BE2C (cell line): ENCODE measurements at regions not wholly inside any gene's neighbourhood (a gene's known extent, or its start where the extent isn't known, plus 50 kb on each side); places are given as distances from the start of the nearest gene placed in this dataset.

Source experiments
- DNase-seq: peaks from one replicate; pipeline ENCODE4 v3.0.0-alpha.2; 2020
- H3K27me3 ChIP-seq: fragments of 250-450 bp; sonication (Bioruptor Pico); 2 replicates; pipeline ENCODE4 v1.5.1; 2020; ENCODE audit warnings: mild to moderate bottlenecking
- H3K36me3 ChIP-seq: fragments of 250-450 bp; sonication (Bioruptor Pico); 2 replicates; pipeline ENCODE4 v1.5.1; 2020; ENCODE audit warnings: mild to moderate bottlenecking
- H3K4me1 ChIP-seq: fragments of 250-450 bp; sonication (Bioruptor Pico); 2 replicates; pipeline ENCODE4 v1.5.1; 2020
- H3K4me3 ChIP-seq: 2 replicates; pipeline ENCODE4 v1.5.1; 2011; ENCODE audit warnings: low read depth, low read length
- H3K9me3 ChIP-seq: fragments of 250-450 bp; sonication (Bioruptor Pico); 2 replicates; pipeline ENCODE4 v1.5.1; 2020
- CTCF ChIP-seq: IDR thresholded peaks from 2 replicates; pipeline ENCODE4 v1.5.1; 2012; ENCODE audit warnings: mild to moderate bottlenecking, low read depth, low read length

- TF ChIP-seq CTCF = no peak
- no peaks in the 10 kb centered on the region for H3K36me3 ChIP-seq
- H3K4me3 ChIP-seq = no peak overlapping the region
- H3K9me3 ChIP-seq = peaks cover 3% of the 10 kb centered on the region
- no peaks in the 10 kb centered on the region for H3K4me1 ChIP-seq
- no peaks in the 10 kb centered on the region for H3K27me3 ChIP-seq
- DNase-seq = no peak
Observed at GRCh38 chr1:115577513-115577912, 64.3 kb upstream of the VANGL1 start.

- Histone ChIP-seq H3K4me3 (no peak overlapping the region), H3K9me3 (peaks cover 3% of the 10 kb centered on the region), H3K36me3 (no peaks in the 10 kb centered on the region), H3K27me3 (no peaks in the 10 kb centered on the region), H3K4me1 (no peaks in the 10 kb centered on the region)
- DNase-seq = no peak
- no peak for TF ChIP-seq CTCF
Observed at GRCh38 chr1:115575661-115576060, 66.1 kb upstream of the VANGL1 start.

GRCh38 chr1:115572710-115573109, 69.1 kb upstream of the VANGL1 start:
- Histone ChIP-seq H3K4me3 (no peak overlapping the region), H3K4me1 (no peaks in the 10 kb centered on the region), H3K36me3 (no peaks in the 10 kb centered on the region), H3K27me3 (no peaks in the 10 kb centered on the region), H3K9me3 (peaks cover 3% of the 10 kb centered on the region)
- TF ChIP-seq CTCF = no peak
- no peak for DNase-seq

- no peak for DNase-seq
Observed at GRCh38 chr1:115567431-115567830, 74.3 kb upstream of the VANGL1 start.

GRCh38 chr1:115565791-115566190, 76.0 kb upstream of the VANGL1 start:
- DNase-seq = no peak
- Histone ChIP-seq H3K9me3 (no peaks in the 10 kb centered on the region; the same call in 1 of the 2 replicates), H3K36me3 (no peaks in the 10 kb centered on the region), H3K4me3 (no peak overlapping the region), H3K27me3 (0 out of 2 replicates have a peak, but pooled peaks cover 7% of the 10 kb centered on the region), H3K4me1 (no peaks in the 10 kb centered on the region)
- TF ChIP-seq CTCF = no peak

More at GRCh38 chr1:115567431-115567830, 74.3 kb upstream of the VANGL1 start:
- H3K27me3 ChIP-seq = 0 out of 2 replicates have a peak, but pooled peaks cover 7% of the 10 kb centered on the region
- TF ChIP-seq CTCF = no peak
- H3K4me1 ChIP-seq = no peaks in the 10 kb centered on the region
- no peaks in the 10 kb centered on the region; the same call in 1 of the 2 replicates for H3K9me3 ChIP-seq
- no peak overlapping the region for H3K4me3 ChIP-seq
- no peaks in the 10 kb centered on the region for H3K36me3 ChIP-seq

- TF ChIP-seq CTCF = no peak
- H3K36me3 ChIP-seq = no peaks in the 10 kb centered on the region
- no peaks in the 10 kb centered on the region for H3K4me1 ChIP-seq
- no peaks in the 10 kb centered on the region; the same call in 1 of the 2 replicates for H3K9me3 ChIP-seq
- DNase-seq = no peak
- H3K27me3 ChIP-seq = 0 out of 2 replicates have a peak, but pooled peaks cover 7% of the 10 kb centered on the region
- no peak overlapping the region for H3K4me3 ChIP-seq
Observed at GRCh38 chr1:115565353-115565752, 76.4 kb upstream of the VANGL1 start.
